ENCODE measurements at regions not wholly inside any gene's neighbourhood (a gene's known extent, or its start where the extent isn't known, plus 50 kb on each side); places are given as distances from the start of the nearest gene placed in this dataset.

DNA sequence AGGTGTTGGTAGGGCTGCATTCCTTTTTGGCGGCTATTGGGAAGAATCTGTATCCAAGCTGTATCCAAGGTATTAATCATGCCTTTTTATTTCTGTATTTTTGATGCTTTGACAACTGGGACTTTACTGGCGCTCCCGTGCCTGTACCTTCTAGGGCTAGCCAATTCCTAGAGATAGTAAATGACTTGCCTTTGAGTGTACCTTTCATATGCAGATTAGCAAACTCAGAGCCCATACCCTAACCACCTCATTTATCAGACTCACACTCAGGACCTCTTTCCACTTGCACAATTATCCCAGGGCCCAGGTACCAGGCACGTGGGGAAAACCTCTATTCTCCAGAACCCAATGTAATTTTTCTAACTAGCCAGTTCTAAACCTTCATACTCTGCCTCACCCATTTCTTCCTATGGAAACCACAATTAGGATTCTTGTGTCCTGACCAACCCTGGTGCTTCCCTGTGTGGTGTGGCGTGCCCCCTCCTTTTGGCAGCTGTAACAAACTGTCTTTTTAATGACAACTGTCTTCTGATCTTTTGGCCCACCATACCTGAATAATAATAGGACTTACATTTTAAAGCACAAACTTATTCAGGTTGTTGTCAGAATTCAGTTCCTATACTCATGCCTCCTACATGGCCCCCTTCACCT is 65.8 kb upstream of the PNPT1 start:
- H3K27me3 ChIP-seq (ENCODE audit: low read depth), result peaks cover 10% of the 10 kb centered on the region
- H3K4me3 ChIP-seq, result no peak overlapping the region
- no peak for DNase-seq
- H3K9me3 ChIP-seq (replicated peaks), result peaks cover 3% of the 10 kb centered on the region
- peaks cover 8% of the 10 kb centered on the region for H3K4me1 ChIP-seq
- no peaks in the 10 kb centered on the region for H3K36me3 ChIP-seq
- intact Hi-C loops (cut with micrococcal nuclease), result no loop called here
- H3K27ac ChIP-seq (replicated peaks), result no peak overlapping the region
- TF ChIP-seq, protein P1, sequence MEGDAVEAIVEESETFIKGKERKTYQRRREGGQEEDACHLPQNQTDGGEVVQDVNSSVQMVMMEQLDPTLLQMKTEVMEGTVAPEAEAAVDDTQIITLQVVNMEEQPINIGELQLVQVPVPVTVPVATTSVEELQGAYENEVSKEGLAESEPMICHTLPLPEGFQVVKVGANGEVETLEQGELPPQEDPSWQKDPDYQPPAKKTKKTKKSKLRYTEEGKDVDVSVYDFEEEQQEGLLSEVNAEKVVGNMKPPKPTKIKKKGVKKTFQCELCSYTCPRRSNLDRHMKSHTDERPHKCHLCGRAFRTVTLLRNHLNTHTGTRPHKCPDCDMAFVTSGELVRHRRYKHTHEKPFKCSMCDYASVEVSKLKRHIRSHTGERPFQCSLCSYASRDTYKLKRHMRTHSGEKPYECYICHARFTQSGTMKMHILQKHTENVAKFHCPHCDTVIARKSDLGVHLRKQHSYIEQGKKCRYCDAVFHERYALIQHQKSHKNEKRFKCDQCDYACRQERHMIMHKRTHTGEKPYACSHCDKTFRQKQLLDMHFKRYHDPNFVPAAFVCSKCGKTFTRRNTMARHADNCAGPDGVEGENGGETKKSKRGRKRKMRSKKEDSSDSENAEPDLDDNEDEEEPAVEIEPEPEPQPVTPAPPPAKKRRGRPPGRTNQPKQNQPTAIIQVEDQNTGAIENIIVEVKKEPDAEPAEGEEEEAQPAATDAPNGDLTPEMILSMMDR (IDR thresholded peaks at IDR 0.05; ENCODE audit: borderline replicate concordance), result no peak

DNA sequence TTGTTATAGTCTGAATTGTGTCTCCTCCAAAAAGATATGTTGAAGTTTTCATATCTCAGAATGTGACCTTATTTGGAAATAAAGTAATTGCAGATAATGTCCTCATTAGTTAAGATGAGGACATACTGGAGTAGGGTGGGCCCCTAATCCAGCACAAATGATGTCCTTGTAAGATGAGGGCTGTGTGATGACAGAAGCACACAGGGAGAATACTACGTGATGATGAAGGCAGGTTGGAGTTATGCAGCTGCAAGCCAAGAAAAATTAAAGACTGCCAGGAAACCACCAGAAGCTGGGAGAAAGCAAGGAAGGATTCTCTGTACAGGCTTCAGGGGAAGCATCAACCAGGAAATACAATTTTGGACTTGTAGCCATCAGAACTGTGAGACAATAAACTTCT is 58.3 kb upstream of the PNPT1 start:
- H3K27ac ChIP-seq (replicated peaks), result no peak overlapping the region
- no peaks in the 10 kb centered on the region for H3K36me3 ChIP-seq
- intact Hi-C loops (cut with micrococcal nuclease), result no loop called here
- peaks cover 7% of the 10 kb centered on the region for H3K27me3 ChIP-seq (ENCODE audit: low read depth)
- DNase-seq, result no peak
- H3K9me3 ChIP-seq (replicated peaks), result peaks cover 16% of the 10 kb centered on the region
- TF ChIP-seq, protein P1 (IDR thresholded peaks at IDR 0.05; ENCODE audit: borderline replicate concordance), result no peak
- H3K4me1 ChIP-seq, result no peaks in the 10 kb centered on the region
- no peak overlapping the region for H3K4me3 ChIP-seq

DNA sequence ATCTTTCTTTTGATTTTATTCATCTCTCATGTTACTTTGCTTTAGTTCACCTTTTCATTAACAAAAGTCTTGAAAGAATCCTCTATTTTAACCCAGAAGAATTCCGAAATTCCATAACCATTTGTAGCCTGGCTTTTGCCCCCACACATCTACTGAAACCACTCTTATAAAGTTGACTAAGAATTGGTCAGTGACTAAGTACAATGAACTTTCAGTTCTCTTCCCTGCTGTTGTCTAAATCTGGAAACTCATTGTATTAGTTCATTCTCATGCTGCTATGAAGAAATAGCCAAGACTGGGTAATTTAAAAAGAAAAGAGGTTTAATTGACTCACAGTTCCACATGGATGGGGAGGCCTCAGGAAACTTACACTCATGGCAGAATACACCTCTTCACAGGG is 49.9 kb upstream of the PNPT1 start:
- intact Hi-C loops (cut with micrococcal nuclease), result no loop called here
- TF ChIP-seq, protein P1 (IDR thresholded peaks at IDR 0.05; ENCODE audit: borderline replicate concordance), result no peak
- Histone ChIP-seq H3K27me3 (ENCODE audit: low read depth) (peaks cover 20% of the 10 kb centered on the region), H3K9me3 (replicated peaks) (no peaks in the 10 kb centered on the region), H3K4me3 (no peak overlapping the region), H3K27ac (replicated peaks) (no peak overlapping the region), H3K4me1 (no peaks in the 10 kb centered on the region), H3K36me3 (no peaks in the 10 kb centered on the region)
- no peak for DNase-seq

Data from left ventricle myocardium inferior (tissue), 1 donor.